RWPE2 (cell line): ENCODE measurements at regions not wholly inside any gene's neighbourhood (a gene's known extent, or its start where the extent isn't known, plus 50 kb on each side); places are given as distances from the start of the nearest gene placed in this dataset.
"Not testable (repeated sequence)": the region's sequence is repeated elsewhere in the genome, so short reads cannot be mapped to it uniquely, and the experiment has no call there.

Experiments used
- ATAC-seq: fragments of 200-7000 bp; cut with Tn5 transposase; 3 replicates; pipeline ENCODE4 v1.9.1; 2021; ENCODE audit warnings: low read depth
- DNase-seq: peaks from one replicate; pipeline ENCODE4 v3.0.0-alpha.2; 2020; ENCODE audit warnings: low spot score
- H3K27ac ChIP-seq: fragments of 450-650 bp; 2 replicates; pipeline ENCODE4 v1.5.1; 2017; ENCODE audit warnings: mild to moderate bottlenecking; ENCODE audit not compliant: poor library complexity, severe bottlenecking
- H3K27me3 ChIP-seq: fragments of 250-450 bp; sonication (Bioruptor Pico); 2 replicates; pipeline ENCODE4 v1.5.1; 2021; ENCODE audit warnings: mild to moderate bottlenecking, moderate library complexity; ENCODE audit not compliant: insufficient read depth, poor library complexity, severe bottlenecking
- H3K36me3 ChIP-seq: fragments of 250-450 bp; sonication (Bioruptor Pico); 2 replicates; pipeline ENCODE4 v1.5.1; 2020; ENCODE audit warnings: low read depth, mild to moderate bottlenecking, moderate library complexity
- H3K4me1 ChIP-seq: fragments of 250-450 bp; sonication (Bioruptor Pico); 2 replicates; pipeline ENCODE4 v1.5.1; 2021; ENCODE audit warnings: mild to moderate bottlenecking, moderate library complexity; ENCODE audit not compliant: insufficient read depth, poor library complexity, severe bottlenecking
- H3K4me3 ChIP-seq: fragments of 250-450 bp; sonication (Bioruptor Pico); 2 replicates; pipeline ENCODE4 v1.5.1; 2021; ENCODE audit warnings: mild to moderate bottlenecking, moderate library complexity; ENCODE audit not compliant: severe bottlenecking
- H3K9me3 ChIP-seq: fragments of 250-450 bp; sonication (Bioruptor Pico); 2 replicates; pipeline ENCODE4 v1.5.1; 2021; ENCODE audit warnings: mild to moderate bottlenecking, moderate library complexity; ENCODE audit not compliant: severe bottlenecking
- CTCF ChIP-seq: fragments of 450-650 bp; IDR thresholded peaks from one replicate; pipeline ENCODE4 v1.5.1; 2017; ENCODE audit warnings: mild to moderate bottlenecking, moderate library complexity; ENCODE audit not compliant: poor library complexity, severe bottlenecking

- DNase-seq (no peak), ATAC-seq (no peak)
- no peak overlapping the region for H3K27ac ChIP-seq
- no peaks in the 10 kb centered on the region for H3K9me3 ChIP-seq
- H3K4me1 ChIP-seq, result no peaks in the 10 kb centered on the region
- H3K27me3 ChIP-seq, result peaks cover 8% of the 10 kb centered on the region
- no peak for TF ChIP-seq CTCF
- H3K4me3 ChIP-seq, result no peak overlapping the region
- no peaks in the 10 kb centered on the region for H3K36me3 ChIP-seq
These were observed 158.1 kb downstream of the CETN3 start for GRCh38 chr5:90251447-90251846.

- no peak for DNase-seq
- no peaks in the 10 kb centered on the region for H3K36me3 ChIP-seq
- H3K27ac ChIP-seq, result no peak overlapping the region
- peaks cover 6% of the 10 kb centered on the region for H3K27me3 ChIP-seq
- no peaks in the 10 kb centered on the region for H3K4me1 ChIP-seq
- H3K4me3 ChIP-seq, result no peak overlapping the region
- ATAC-seq, result no peak
- no peaks in the 10 kb centered on the region for H3K9me3 ChIP-seq
- TF ChIP-seq CTCF, result no peak
These were observed 160.9 kb downstream of the CETN3 start for GRCh38 chr5:90248640-90249039.

GRCh38 chr5:90243848-90244247, 165.7 kb downstream of the CETN3 start:
- not testable (repeated sequence) for H3K36me3 ChIP-seq, H3K9me3 ChIP-seq, H3K4me3 ChIP-seq, H3K4me1 ChIP-seq, DNase-seq, H3K27ac ChIP-seq, ATAC-seq, H3K27me3 ChIP-seq

- DNase-seq, result no peak
These were observed 176.1 kb downstream of the CETN3 start for GRCh38 chr5:90233476-90233875.

GRCh38 chr5:90231688-90232087, 177.9 kb downstream of the CETN3 start:
- Histone ChIP-seq H3K9me3 (no peaks in the 10 kb centered on the region), H3K4me3 (no peak overlapping the region), H3K27ac (no peak overlapping the region), H3K36me3 (no peaks in the 10 kb centered on the region), H3K27me3 (peaks cover 26% of the 10 kb centered on the region), H3K4me1 (no peaks in the 10 kb centered on the region)
- ATAC-seq (no peak), DNase-seq (no peak)
- no peak for TF ChIP-seq CTCF

More at GRCh38 chr5:90233476-90233875, 176.1 kb downstream of the CETN3 start:
- no peak for ATAC-seq
- TF ChIP-seq CTCF, result no peak
- H3K36me3 ChIP-seq, result no peaks in the 10 kb centered on the region
- no peak overlapping the region for H3K4me3 ChIP-seq
- H3K27me3 ChIP-seq, result peaks cover 26% of the 10 kb centered on the region
- H3K4me1 ChIP-seq, result no peaks in the 10 kb centered on the region
- no peak overlapping the region for H3K27ac ChIP-seq
- no peaks in the 10 kb centered on the region for H3K9me3 ChIP-seq
